K562 (cell line): ENCODE measurements at regions not wholly inside any gene's neighbourhood (a gene's known extent, or its start where the extent isn't known, plus 50 kb on each side); places are given as distances from the start of the nearest gene placed in this dataset.

ENCODE experiments used
- HES1 ChIP-seq: fragments of 450-650 bp; IDR thresholded peaks from 2 replicates; pipeline ENCODE4 v1.6.1; 2016; ENCODE audit warnings: low read depth, mild to moderate bottlenecking, moderate library complexity
- KAT7 ChIP-seq: sonication (generic); formaldehyde crosslinking; IDR thresholded peaks from 2 replicates; pipeline ENCODE4 v1.8.0; 2022; ENCODE audit warnings: missing genetic modification reagents, mild to moderate bottlenecking, borderline replicate concordance
- TF ChIP-seq, protein P1 (sequence below): sonication (generic); formaldehyde crosslinking; IDR thresholded peaks from 2 replicates; pipeline ENCODE4 v1.8.1; 2023; ENCODE audit warnings: mild to moderate bottlenecking, missing genetic modification reagents

GRCh38 chr6:93970684-93971083 is 551.3 kb upstream of the EPHA7 start:
- TF ChIP-seq KAT7 (CRISPR knock-in tag): no peak
- no peak for TF ChIP-seq HES1
- TF ChIP-seq, protein P1, sequence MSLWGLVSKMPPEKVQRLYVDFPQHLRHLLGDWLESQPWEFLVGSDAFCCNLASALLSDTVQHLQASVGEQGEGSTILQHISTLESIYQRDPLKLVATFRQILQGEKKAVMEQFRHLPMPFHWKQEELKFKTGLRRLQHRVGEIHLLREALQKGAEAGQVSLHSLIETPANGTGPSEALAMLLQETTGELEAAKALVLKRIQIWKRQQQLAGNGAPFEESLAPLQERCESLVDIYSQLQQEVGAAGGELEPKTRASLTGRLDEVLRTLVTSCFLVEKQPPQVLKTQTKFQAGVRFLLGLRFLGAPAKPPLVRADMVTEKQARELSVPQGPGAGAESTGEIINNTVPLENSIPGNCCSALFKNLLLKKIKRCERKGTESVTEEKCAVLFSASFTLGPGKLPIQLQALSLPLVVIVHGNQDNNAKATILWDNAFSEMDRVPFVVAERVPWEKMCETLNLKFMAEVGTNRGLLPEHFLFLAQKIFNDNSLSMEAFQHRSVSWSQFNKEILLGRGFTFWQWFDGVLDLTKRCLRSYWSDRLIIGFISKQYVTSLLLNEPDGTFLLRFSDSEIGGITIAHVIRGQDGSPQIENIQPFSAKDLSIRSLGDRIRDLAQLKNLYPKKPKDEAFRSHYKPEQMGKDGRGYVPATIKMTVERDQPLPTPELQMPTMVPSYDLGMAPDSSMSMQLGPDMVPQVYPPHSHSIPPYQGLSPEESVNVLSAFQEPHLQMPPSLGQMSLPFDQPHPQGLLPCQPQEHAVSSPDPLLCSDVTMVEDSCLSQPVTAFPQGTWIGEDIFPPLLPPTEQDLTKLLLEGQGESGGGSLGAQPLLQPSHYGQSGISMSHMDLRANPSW (CRISPR knock-in tag): no peak
